ENCODE measurements at regions not wholly inside any gene's neighbourhood (a gene's known extent, or its start where the extent isn't known, plus 50 kb on each side); places are given as distances from the start of the nearest gene placed in this dataset.
A peak's percentile ranks its signal among the peaks of the same experiment; 100 is the strongest.

DNA sequence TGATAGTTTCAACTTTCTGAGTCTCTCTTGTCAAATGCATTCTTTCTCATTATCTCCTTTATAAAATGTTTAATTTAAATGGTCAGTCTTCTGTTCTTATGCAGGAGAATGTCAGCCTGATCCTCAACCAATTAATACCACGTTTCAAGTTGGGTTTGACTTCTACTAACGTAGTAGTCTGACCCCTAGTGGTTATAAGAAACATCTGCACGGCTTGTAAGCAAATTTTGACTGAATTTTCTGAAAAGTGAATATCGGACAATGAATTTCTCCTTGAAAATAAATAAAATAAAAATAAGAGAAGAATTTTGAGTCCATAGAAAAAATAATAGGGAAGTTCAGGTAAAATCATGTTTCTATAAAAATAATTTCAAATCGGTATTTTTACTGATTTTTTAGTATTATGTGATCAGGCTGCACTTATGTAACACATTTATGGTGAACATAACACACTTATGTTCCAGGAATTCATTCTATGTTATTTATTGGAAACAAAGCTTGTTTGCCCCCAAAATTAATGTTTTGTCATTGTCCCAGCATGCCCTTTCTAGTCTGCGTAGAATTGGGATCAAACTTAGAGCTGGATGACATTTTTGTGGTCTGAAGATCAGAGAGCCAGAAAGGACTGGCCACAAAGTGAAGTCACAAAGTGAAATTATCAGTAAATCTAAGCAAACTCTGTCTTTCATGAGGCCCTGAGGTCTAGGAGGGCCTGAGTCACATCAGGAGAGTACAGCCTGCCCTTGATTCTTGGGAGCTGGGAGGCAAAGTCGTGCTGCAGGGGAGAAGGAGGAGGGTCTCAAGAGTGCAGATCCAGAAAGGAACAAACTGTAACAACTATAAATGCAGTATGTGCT is 101.2 kb upstream of the STXBP6 start:
- DNase-seq (ENCODE audit: low read depth): no peak

DNA sequence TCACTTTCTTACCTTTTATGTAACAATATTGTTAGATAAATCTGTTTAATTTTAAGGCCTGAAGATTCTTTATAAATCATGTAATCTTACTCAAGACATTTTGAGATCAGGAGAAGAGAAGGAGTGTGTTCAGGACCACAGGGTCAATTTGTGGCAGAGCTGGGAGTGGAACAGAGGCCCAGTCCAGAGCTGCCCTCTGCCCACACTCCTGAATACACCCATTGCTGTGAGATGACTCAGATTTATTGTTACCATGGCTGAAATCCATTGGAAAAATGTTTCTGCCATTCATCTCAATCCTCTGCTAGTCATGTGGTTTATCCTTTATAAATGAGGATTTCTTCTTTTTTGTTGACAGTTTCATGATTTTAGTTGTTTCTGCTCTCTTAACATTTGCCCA is 100.5 kb upstream of the STXBP6 start:
- no peak for DNase-seq (ENCODE audit: low read depth)

DNA sequence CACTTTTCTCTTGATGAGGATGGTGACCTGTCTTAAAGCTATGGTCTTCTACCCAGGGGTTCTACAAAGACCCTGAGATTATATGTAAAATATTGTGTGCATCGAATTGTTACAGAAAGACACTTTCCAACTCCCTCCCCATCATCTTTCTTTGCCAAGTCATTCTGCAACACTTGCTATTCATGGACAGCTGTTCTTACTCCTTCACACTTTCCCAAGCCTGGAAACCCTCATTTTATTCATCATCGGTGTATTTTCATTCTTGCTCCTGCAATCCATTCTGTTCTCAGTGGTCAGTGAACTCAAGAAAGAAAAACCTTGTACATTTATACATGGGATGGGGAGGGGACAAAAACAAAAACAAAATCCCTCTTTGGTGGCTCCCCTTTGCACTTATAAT is 90.5 kb upstream of the STXBP6 start:
- DNase-seq (ENCODE audit: low read depth): no peak

DNA sequence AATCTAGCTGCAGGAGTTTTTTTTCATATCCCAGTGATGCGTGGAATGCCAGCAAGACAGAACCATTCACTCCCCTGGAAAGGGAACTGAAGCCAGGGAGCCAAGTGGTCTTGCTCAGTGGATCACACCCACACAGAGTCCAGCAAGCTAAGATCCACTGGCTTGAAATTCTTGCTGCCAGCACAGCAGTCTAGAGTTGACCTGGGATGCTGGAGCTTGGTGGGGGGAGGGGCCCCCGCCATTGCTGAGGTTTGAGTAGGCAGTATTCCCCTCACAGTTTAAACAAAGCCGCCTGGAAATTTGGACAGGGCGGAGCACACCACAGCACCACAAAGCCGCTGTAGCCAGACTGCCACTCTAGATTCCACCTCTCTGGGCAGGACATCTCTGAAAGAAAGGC is 86.9 kb upstream of the STXBP6 start:
- DNase-seq (ENCODE audit: low read depth): no peak

DNA sequence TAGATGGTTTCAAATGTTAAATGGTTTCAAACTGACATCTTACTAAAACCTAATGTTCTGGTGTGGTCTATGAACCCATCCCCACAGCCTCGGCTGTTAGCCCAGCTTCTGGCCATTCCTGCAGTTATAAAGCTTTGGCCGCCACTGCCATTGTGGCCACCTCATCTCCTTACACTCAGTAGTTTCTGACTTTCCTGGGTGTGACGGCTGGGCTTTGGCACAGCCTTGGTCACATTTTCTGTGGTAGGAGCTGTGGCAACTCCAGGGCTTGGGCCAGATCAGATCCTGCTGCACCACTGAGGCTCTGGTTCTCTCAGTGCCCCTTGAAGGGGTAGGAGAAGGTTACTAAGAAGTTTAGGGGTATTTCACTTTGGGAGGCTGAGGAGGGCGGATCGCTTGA is 84.2 kb upstream of the STXBP6 start:
- DNase-seq (ENCODE audit: low read depth): no peak

DNA sequence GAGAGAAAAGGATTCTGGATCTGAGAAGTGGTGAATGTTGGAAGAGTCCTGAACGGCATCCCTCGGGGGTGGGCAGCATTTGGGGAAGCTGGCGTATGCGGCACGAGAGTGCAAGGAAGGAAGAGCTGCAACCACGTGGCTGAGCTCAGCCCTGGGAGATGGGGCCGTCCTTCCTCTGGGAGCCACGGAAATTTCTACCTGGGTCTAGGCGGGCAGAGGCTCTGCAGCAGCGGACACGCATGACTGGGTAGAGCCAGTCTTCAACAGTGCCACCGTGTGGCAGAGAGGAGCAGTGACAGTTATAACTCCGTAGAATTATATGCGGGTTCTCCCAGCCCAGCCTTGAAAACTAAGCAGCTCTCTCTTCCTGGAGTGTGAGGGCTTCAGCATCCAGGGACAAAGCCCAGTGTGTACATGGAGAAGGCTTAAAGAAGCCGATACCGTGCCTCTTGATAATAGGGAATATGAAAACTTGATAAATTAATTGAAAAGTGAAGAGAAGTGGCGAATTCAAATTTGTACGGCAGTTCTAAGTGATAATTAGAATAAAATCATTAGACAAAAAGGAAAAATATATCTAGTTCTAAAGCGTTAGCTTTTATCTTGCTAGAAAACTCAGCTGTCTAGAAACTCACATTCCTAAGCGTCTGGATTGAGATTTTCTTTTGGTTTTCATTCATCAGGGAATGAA is 82.9 kb upstream of the STXBP6 start:
- DNase-seq (ENCODE audit: low read depth): peak; percentile 4

DNA sequence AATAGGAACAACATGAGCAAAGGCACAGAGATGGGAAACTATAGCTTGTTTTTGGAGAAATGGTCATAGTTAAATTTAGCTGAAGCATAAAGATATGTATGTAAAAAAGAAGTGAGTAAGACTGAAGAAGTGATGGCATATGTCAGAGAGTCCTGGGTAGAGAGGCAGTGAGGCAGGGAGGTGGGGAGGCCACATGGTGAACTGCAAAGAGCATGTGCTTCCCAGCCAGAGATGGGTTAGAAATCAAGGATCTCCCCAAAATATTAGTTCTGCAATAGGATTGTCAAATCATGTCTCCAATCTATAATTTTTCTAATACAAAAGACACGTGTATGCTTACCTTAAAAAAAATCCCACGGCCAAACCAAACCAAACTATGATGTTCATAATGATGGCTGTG is 82.1 kb upstream of the STXBP6 start:
- no peak for DNase-seq (ENCODE audit: low read depth)

DNA sequence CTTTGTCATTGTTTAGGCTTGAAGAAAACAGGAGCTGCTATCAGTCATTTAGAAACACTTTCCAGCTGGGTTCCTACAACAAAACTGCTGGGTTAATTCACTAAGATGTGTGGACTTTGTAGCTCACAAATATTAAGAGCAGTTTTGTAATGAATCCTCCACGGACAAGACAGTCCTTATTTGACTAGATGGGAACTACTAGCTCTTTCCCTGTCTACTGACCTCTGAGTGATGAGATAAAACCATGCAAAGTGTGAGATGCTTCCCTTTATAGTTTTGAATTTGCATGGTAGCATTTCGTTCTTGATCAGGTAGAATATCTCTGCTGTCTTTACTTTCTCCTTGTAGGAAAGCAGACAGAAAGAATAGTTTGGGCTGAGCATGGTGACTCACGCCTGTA is 72.9 kb upstream of the STXBP6 start:
- DNase-seq (ENCODE audit: low read depth): no peak

DNA sequence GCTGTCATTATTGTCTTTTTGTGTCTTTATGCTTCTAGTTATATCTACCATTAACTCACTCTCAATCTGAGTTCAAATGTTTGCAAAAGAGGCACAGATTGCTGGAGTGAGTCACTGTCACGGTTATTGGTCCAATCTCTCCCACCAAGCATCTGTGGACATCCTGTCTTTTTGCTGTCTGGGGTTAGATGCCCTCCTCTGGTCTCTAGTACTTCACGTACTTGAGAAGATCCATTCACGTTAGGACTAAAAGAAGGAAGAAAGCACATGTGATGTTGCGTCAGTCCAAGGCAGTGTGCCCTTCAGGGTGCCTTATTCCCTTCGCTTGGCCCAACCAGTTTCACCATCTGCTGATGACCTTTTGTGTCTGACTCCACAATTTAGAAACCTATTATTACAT is 72.3 kb upstream of the STXBP6 start:
- DNase-seq (ENCODE audit: low read depth): no peak

DNA sequence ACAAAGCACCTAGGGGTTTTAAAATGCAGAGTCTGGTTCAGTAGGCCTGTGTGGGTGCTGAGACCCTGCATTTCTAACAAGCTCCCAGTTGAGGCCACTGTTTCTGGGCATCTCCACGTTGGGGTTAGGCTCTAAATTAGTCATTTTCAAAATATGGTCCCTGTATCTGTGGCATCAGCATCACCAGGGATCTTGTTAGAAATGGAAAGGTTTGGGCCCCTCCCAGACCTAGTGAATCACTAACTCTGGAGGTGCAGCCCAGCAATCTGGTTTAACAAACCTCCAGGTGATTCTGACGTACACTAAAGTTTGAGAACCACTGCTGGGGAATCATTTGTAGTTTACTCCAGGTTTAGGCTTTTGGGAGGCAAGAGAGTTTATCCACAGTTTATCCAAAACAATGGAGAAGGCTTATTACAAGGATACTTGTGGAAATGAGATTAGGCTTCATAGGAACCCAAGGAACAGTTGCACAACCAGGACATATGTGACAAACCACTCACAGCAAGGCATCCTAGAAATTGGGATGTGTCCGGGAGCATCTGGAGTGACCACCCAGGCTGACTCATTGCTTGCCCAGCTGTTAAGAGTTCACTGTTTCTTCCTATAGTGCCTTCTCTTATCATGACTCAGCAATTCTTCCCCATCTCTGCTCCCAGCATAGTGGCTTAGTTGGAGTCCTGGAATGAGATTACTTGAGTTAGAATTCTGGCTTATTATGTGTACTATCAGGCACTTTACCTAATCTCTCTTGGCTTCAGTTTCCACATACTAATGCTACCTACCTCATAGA is 71.6 kb upstream of the STXBP6 start:
- no peak for DNase-seq (ENCODE audit: low read depth)

DNA sequence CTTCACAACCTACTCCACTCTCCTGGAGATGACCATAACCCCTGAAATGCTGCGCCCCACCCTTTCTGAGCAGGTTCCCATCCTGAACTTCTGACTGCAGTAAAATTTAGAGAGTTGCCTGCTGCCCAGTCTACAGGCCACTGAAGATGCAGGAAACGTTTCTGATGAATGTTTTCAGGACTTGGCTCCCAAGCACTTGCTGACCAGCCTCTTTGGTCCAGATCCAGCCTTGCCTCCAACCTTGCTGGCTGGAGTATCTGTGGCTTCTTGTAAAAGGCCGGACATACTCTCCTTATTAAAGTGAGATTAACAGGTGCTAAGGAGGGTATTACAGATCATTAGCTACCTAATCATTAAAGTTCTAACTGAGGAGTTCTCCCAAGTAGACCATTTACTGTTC is 70.3 kb upstream of the STXBP6 start:
- DNase-seq (ENCODE audit: low read depth): no peak

DNA sequence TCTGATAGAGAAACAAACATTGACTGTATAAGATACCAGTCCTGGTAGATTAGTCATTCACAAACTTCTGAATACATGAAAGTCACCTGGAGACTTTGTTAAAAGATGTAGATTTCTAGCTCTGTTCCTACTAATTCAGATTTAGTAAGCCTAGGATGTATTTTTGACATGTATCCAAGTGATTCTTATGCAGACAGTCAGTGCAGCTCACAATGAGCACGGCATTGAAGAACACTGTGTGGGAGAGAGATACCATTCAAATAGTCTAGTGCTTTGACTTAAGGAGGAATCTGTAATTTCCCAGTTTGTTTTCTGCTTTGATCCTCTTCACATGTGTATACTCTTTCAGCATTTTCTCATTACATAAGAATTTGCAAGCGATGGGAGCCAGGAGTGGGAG is 68.7 kb upstream of the STXBP6 start:
- DNase-seq (ENCODE audit: low read depth): no peak

DNA sequence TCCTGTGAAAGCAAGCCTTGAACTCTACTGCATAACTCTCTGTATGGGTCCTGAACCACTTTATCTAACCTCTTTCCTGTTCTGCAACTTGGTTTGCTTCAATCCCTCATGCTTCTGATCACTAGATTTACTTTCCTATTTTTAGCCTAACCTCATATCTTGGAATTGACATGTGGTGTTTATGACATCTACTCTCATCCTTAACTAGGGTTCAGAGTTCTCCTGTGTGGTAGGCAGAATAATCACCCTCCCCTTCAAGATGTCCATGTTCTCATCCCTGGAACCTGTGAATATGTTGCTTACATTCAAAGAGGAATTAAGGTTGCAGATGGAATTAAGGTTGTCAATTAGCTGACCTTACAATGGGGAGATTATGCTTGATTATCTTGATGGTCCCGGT is 67.4 kb upstream of the STXBP6 start:
- DNase-seq (ENCODE audit: low read depth): no peak

DNA sequence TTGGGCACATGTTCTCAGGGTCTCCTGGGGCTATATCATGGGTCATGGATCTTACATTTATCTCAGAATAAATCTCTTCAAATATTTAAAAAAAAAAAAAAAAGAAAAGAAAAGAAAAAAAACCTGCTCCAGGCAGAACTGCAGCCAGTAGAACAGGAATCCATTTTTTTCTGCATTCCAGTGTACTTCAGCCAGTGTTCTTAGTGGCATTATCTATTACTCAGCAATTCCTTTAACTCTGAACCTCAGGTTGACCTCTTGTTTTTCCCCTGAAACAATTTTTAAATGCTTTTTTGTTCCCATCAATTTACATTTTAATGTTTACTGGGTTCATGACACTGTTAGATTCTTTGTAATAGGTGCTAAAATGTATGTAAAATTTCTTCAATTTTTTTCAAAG is 66.7 kb upstream of the STXBP6 start:
- DNase-seq (ENCODE audit: low read depth): no peak

DNA sequence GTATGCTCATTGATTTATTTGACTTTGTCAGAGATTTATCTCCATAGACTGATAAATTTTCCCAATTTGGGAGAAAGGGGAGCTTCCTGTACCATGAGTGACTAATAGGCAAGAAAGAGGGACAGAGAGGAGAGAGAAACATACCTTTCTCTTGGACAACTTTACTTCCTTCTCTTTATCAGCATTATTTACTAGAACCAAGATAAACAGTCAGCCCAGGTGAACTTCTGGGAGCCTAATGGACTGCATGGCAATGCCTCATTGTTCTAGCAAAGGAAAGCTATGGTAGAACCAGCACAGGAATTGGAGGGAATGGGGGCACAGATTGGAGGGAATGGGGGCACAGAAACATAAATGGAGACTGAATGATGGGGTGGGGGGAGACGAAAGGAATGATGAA is 63.4 kb upstream of the STXBP6 start:
- DNase-seq (ENCODE audit: low read depth): no peak

DNA sequence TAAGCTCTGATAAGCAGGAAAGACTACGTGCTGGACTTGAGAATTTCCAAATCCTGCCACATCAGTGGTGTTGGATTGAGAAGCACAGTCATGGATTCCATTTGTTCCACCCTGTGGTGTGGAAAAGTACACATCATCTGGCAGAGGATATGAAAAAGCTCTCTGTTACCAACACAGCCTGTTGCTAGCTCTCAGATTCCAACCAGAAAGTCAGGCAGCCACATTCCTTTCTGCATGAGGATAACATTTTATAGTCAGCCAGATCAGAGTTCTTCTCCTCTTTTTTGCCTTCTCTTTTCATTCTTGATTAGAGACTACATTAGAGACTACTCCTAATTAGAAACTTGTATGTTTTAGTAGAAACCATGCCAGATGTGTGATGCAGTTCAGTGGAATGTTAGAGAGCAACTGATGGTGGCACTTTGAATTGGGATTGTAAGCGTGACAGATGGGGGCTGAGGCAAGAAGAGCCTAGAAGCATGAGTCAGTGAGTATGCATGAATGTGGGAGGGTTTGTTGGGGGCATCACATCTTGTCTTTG is 61.2 kb upstream of the STXBP6 start:
- no peak for DNase-seq (ENCODE audit: low read depth)

DNA sequence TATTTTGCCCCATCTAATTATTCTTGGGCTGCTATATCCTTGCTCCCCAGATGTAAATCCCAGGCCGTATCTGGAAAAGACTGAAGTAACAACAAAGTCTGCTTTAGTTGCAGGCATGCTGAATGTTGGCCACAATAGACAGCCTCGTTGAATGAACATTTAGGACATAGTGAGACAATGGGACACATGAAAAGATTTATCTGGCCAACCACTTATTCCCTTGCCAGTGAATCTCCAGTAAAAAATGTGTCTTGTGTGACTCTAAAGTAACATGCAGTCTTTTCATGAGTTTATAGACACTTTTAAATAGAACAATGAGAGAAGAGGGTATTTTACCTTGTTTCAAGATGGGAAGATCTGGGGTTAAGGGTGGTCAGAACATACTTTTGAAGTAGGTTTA is 60.2 kb upstream of the STXBP6 start:
- no peak for DNase-seq (ENCODE audit: low read depth)

DNA sequence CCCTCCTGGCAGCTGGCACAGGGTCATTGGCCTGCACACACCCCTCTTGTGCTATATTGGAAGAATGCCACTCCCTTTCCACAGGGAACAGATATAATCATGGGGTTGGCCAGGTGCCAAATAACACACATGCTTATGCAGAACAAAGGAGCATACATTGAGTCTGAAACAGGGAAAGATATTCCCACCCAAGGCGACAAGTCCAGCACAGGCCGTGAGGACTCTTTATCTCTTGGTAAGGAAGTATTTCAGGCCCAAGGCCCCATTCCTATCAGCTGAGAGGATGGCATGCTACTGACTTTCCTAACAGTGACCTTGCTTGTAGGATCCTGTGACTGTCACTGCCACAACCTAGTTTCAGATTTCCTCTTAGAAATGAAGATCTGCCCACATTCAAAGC is 59.0 kb upstream of the STXBP6 start:
- no peak for DNase-seq (ENCODE audit: low read depth)

DNA sequence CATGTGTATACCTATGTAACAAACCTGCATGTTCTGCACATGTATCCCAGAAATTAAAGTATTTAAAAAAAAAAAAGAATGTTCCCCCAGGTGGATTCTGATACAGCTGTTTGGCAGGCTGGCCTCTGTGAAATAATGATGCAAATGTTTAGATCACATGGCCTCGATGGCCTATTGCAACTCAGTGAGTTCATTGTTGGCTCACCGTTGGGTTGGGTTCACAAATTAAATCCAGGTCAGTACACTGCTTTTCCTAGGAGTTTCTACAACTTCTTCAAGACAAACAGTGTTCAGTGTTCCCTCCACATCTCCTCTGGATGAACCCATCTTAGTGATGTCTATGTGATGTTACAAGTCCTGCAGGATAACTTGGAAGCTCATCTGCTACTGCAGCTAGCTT is 58.3 kb upstream of the STXBP6 start:
- no peak for DNase-seq (ENCODE audit: low read depth)

DNA sequence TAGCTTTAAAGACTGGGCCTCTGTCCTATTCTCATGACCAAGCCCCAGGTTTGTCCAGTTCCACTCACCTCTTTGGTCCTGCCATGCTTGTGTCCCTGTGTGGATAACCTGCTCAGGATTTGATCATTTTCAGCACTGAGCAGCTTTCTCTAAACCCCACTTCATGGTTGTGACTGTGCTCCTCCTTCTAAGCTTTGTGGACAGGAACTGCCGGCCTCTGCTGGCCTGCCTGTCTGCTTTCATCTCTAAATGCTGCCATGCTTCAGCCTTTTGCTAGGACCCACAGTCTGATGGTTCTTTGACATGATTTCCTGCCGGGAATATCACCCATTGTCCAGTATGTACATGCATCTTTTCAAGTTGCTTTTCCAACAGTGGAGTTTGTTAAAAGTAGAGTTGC is 53.9 kb upstream of the STXBP6 start:
- no peak for DNase-seq (ENCODE audit: low read depth)

DNA sequence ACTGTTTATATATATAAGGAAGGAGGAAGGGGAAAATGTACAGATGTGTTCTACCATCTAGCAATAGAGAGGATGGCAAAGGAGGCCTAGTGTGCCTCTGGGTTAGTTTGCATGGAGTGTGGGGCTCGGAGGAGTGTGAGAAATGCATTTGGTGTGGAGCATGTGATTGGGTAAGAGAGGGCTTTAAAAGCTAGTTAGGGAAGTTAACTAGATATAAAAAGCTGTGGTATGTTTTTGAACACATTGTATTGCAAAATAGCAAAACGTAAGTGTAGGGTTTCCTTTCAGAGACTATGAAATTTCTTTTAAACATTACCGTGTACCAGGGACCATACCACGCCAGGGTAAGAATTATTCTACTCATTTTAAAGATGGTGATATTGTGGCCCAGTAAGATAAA is 53.3 kb upstream of the STXBP6 start:
- DNase-seq (ENCODE audit: low read depth): no peak

DNA sequence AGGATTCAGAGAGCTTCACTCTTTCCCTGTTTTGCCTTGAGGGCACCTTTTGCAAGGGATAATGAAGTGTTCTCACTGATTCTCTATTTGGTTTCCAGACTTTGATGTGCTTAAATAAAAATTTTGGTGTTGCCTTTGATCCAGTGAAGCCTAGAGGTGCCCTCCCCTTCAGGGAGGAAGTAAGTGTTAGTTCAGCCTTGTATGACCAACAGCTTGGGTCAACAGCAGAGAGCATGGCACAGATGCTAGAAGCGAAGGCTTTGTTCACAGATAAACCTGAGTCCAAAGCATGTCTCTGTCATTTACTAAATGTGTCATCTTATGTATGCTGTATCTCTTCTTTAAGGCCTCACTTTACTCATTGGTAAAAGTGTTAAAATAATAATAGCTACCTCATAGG is 52.8 kb upstream of the STXBP6 start:
- no peak for DNase-seq (ENCODE audit: low read depth)

DNA sequence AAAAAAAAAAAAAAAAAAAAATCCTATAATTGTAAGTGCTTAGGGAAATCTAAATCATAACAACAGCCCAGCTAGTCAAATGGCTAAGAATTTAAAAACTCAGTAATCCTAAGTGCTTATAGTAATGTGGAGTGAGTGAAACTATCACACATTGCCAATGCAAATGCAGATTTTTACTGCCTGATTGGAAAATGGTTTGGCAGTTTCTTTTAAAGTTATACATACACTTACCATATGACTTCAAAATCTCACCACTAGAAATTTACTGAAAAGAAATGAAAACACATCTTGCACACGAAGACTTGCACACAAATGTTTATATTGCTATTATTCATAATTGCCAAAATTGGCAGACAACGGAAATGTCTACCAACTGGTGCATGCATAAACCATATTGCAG is 51.3 kb upstream of the STXBP6 start:
- no peak for DNase-seq (ENCODE audit: low read depth)

Measured in stimulated activated CD8-positive, alpha-beta memory T cell treated with anti-CD3 and anti-CD28 coated beads, Interleukin-7, amount 100 ng/mL, for 24 hours (primary cell).